AG10803 (cell line): ENCODE measurements at regions not wholly inside any gene's neighbourhood (a gene's known extent, or its start where the extent isn't known, plus 50 kb on each side); places are given as distances from the start of the nearest gene placed in this dataset.
A peak's percentile ranks its signal among the peaks of the same experiment; 100 is the strongest.
"Not testable (repeated sequence)": the region's sequence is repeated elsewhere in the genome, so short reads cannot be mapped to it uniquely, and the experiment has no call there.

Experiments
- DNase-seq: peaks from one replicate; pipeline ENCODE4 v3.0.0; 2010; ENCODE audit warnings: low read depth
- H3K4me3 ChIP-seq: 2 replicates; pipeline ENCODE4 v1.5.1; 2011; ENCODE audit warnings: mild to moderate bottlenecking, low read length, control low read depth
- TF ChIP-seq, protein P1 (sequence below): conservative IDR thresholded peaks from 2 replicates; pipeline ENCODE4 v1.5.1; 2011; ENCODE audit warnings: mild to moderate bottlenecking, low read length, control low read depth, inconsistent platforms

DNA sequence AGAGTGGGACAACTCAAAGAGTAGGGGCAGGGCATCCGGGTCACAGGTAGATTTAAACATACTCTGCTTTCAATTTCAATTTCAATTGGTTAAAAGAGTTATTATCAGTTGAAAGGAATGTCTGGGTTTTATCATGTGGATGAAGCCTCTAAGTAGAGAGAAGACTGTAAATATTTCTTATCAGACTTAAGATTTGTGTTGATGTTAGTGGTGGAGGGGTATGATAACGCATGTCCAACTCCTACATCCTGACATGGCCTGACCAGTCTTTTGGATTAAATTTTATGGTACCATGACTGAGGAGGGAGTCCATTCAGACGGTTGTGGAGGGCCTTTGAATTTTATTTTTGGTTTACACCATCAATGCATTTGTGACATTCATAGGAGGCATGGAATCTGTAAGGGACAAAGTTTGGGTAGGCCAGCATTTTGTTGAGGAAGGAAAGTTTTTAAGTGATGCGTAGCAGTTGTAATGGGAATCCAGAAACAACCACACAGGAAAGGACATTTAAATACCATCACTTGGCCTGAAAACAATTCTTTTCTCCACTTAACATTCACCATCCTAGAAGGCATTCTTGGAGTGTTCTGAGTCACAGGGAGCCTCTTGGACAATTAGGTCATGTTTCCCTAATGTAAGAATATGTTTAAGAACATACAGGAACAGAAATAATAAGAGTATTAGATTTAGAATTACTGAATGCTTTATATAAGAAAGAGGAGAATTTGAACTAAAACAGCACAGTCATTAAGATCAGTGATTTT lies 371.9 kb downstream of the ATP23 start:
- no peak overlapping the region for H3K4me3 ChIP-seq
- TF ChIP-seq, protein P1, sequence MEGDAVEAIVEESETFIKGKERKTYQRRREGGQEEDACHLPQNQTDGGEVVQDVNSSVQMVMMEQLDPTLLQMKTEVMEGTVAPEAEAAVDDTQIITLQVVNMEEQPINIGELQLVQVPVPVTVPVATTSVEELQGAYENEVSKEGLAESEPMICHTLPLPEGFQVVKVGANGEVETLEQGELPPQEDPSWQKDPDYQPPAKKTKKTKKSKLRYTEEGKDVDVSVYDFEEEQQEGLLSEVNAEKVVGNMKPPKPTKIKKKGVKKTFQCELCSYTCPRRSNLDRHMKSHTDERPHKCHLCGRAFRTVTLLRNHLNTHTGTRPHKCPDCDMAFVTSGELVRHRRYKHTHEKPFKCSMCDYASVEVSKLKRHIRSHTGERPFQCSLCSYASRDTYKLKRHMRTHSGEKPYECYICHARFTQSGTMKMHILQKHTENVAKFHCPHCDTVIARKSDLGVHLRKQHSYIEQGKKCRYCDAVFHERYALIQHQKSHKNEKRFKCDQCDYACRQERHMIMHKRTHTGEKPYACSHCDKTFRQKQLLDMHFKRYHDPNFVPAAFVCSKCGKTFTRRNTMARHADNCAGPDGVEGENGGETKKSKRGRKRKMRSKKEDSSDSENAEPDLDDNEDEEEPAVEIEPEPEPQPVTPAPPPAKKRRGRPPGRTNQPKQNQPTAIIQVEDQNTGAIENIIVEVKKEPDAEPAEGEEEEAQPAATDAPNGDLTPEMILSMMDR, result no peak
- DNase-seq, result peak; percentile 84

DNA sequence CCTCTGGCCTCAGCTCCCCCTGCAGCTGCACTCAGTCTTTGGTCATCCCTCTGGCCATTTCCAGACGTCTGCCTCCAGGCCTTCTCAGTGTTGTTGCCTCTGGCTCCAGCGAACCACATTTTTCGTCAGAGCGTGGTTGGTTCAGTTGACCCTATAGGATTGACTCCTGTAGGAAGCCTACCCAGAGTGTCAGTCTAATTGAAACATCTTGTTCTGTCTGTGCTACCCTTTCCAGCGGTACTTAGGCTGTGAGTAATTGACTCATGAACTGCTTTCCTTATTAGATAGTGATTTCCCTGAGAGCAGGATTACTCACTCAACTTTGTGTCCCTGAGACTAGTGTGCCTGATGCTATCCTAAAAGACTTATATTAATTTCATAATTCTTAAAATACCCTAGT lies 373.2 kb downstream of the ATP23 start:
- DNase-seq, result peak; percentile 44
- H3K4me3 ChIP-seq, result no peak overlapping the region
- TF ChIP-seq, protein P1, result no peak

DNA sequence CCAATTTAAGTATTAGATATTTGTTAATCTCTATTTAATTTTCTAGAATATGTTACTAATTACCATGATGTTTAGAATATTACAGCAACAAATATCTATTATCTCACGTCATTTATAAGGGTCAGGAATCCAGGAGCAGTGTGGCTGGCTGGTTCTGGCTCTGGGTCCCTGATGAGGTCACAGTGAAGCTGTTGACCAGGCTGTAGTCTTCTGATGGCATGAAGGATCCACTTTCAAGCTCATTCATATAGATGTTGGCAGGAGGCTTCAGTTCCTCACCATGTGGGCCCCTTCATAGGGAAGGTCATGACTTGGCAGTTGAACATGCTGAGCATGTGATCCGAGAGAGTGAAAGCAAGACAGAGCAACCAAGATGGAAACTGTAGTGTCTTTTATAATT lies 375.6 kb downstream of the ATP23 start:
- TF ChIP-seq, protein P1, result no peak
- no peak overlapping the region for H3K4me3 ChIP-seq
- DNase-seq, result no peak

DNA sequence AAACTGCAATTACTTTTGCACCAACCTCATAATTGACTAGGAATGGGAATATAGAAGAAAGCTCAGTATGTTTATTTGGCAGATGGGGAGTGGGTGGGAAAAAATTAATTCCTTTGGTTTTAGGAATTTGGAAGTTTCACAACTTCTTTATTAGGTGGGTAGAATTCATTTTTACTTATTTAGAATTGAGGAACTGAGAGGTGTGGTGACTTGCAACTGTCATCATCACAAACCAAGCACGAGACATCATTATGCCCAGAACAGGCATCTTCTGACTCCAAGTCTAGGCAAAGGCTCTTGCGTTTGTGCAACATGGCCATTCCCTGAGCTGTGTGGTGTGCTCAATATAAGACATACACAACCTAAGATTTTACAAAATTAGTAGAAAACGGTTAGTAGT lies 380.0 kb downstream of the ATP23 start:
- TF ChIP-seq, protein P1, result no peak
- H3K4me3 ChIP-seq, result no peak overlapping the region
- no peak for DNase-seq

DNA sequence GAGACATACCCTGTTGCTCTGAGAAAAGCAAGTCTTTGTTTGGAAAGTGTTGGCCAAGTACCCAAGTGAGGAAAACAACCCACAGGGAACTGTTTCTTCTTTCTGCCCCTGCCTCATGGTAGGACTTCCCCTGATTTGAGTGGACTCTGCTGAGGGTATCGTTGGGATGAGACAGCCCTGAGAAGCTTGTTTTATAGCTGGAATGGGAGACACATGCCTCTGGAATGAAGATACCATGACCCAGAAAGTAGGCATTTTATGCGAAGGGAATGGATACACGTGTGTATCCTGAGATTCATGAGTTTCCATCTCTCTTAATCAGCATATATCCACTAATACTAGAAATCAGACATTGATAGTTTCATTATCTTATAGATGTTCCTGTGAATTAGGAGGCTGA lies 382.3 kb downstream of the ATP23 start:
- no peak overlapping the region for H3K4me3 ChIP-seq
- TF ChIP-seq, protein P1, result no peak
- no peak for DNase-seq

DNA sequence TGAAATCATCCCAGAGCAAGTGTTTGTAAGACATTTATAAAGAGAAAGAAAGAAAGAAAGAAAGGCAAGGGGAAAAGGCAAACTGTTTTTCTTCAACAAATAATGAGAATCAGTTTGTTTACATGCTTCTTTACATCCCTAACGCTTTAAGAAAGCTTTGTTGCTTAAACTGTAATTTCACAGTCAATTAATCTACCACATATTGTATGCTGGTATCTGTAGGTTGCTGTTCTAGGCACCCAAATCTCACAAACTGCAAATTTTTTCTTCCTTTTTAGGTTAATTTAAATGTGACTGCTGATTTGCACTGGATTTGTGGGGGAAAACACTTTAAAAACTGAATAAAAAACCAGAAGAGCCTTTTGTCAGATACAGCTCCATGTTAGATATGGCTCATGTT lies 384.2 kb downstream of the ATP23 start:
- no peak for DNase-seq
- H3K4me3 ChIP-seq, result no peak overlapping the region
- TF ChIP-seq, protein P1, result no peak

DNA sequence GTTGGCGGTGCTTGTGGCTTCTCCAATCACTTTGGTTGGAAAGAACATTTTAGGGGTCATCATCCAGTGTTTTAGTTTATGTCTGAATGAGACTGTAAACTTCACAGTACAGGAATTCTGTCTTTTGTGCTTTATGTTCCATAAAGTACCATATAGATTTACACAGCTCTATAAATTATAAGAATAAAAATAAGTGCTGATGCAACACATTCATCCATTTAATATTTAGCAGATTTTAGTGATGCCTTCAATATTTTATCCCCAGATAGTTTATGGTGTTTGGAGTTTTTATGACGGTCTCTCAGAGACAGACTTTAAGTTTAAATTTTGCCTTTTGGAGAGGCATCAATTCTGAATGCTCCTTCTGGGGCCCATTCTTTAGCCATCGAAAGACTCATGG lies 385.2 kb downstream of the ATP23 start:
- TF ChIP-seq, protein P1, result no peak
- no peak for DNase-seq
- H3K4me3 ChIP-seq, result no peak overlapping the region

DNA sequence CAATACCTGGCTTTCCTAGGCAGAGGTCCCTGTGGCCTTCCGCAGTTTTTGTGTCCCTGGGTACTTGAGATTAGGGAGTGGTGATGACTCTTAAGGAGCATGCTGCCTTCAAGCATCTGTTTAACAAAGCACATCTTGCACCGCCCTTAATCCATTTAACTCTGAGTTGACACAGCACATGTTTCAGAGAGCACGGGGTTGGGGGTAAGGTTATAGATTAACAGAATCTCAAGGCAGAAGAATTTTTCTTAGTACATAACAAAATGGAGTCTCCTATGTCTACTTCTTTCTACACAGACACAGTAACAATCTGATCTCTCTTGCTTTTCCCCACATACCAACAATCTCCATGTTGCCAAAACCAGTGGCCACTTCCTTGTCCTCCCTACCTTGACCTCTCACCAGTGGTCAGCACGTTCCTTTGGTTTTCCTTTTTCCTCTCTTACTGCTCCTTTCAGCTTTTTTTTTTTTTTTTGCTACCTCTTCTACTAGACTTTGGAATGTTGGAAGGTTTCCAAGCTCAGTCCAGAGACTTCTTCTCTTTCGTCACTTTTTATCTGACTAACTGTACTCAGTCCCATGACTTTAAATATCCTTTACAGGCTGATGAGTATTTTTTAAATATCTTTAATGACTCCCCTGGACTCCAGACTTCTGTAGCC lies 395.3 kb downstream of the ATP23 start:
- not testable (repeated sequence) for H3K4me3 ChIP-seq
- DNase-seq, result peak; percentile 87

DNA sequence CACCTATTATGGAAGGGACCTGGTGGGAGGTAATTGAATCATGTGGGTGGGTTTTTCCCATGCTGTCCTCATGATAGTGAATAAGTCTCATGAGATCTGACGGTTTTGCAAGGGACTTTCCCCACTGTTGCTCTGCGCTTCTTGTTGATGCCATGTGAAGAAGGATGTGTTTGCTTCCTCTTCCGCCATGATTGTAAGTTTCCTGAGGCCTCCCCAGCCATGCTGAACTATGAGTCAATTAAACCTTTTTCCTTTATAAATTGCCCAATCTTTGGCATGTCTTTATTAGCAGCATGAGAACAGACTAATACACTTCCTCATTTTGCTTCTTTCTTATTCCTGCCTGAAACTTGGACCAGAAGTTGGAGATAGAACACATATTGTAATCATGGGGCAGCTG lies 396.2 kb downstream of the ATP23 start:
- DNase-seq, H3K4me3 ChIP-seq: not testable (repeated sequence)
